PFSK-1 (cell line): ENCODE measurements at regions not wholly inside any gene's neighbourhood (a gene's known extent, or its start where the extent isn't known, plus 50 kb on each side); places are given as distances from the start of the nearest gene placed in this dataset.

Experiments used
- SIN3A ChIP-seq: IDR thresholded peaks from 2 replicates; pipeline ENCODE4 v1.6.1; 2012; ENCODE audit warnings: mild to moderate bottlenecking, low read length, moderate library complexity, borderline replicate concordance; ENCODE audit not compliant: insufficient read depth
- TAF1 ChIP-seq: IDR thresholded peaks from 2 replicates; pipeline ENCODE4 v1.6.1; 2012; ENCODE audit warnings: low read length, control low read depth, borderline replicate concordance; ENCODE audit not compliant: insufficient read depth

- TF ChIP-seq SIN3A (no peak), TAF1 (no peak)
These were observed 374.2 kb downstream of the MAN2A1 start for GRCh38 chr5:110063640-110064602.
